ENCODE measurements at regions not wholly inside any gene's neighbourhood (a gene's known extent, or its start where the extent isn't known, plus 50 kb on each side); places are given as distances from the start of the nearest gene placed in this dataset.

DNA sequence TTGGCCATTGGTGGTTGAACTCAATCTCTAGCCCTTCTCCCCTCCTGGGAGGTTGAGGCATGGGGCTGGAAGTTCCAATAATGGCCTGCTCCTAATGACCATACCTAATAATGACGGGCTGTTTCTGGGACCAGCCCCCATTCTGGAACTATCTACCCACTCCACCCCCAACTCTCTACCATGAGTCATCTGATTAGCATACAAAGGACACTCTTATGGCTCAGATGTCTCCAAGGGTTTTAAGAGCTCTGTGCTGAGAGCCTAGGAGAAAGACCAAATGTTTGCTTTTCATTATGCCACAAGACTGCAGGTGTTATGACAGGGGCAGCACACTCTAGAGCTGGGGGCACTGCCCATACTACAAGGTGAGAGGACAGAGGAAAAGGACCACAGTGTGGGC is 137.0 kb upstream of the NCKAP5 start:
- TF ChIP-seq, protein P1, sequence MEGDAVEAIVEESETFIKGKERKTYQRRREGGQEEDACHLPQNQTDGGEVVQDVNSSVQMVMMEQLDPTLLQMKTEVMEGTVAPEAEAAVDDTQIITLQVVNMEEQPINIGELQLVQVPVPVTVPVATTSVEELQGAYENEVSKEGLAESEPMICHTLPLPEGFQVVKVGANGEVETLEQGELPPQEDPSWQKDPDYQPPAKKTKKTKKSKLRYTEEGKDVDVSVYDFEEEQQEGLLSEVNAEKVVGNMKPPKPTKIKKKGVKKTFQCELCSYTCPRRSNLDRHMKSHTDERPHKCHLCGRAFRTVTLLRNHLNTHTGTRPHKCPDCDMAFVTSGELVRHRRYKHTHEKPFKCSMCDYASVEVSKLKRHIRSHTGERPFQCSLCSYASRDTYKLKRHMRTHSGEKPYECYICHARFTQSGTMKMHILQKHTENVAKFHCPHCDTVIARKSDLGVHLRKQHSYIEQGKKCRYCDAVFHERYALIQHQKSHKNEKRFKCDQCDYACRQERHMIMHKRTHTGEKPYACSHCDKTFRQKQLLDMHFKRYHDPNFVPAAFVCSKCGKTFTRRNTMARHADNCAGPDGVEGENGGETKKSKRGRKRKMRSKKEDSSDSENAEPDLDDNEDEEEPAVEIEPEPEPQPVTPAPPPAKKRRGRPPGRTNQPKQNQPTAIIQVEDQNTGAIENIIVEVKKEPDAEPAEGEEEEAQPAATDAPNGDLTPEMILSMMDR (IDR thresholded peaks at IDR 0.05), result no peak
- no peaks in the 10 kb centered on the region; the same call in none of the 2 replicates for H3K27me3 Mint-ChIP-seq (ENCODE audit: insufficient read depth)
- no peak for DNase-seq
- H3K4me3 Mint-ChIP-seq, result no peak overlapping the region
- no peak overlapping the region; the same call in 1 of the 2 replicates for H3K27ac Mint-ChIP-seq
- peaks cover 20% of the 10 kb centered on the region for H3K4me1 Mint-ChIP-seq (ENCODE audit: low read depth)
- H3K36me3 Mint-ChIP-seq (ENCODE audit: low read depth), result peaks cover 12% of the 10 kb centered on the region
- H3K9me3 Mint-ChIP-seq, result peaks cover 10% of the 10 kb centered on the region

DNA sequence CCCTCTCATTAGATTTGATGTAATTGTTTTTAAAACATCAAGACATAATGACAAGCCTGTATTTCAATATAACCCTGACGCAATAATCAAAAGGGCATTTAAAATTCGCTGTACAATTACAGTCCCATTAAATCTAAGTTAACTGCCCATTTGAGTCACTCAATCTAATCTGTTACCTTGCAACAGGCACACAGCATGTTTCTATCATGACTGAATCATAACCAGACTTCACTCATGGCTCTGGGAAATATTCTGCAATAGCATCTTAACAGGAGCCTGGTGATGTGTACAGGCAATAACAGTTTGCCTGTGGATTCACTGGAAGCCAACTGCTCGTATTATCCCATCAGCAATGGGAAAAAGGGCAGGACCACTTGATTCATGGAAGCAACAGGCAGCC is 142.3 kb upstream of the NCKAP5 start:
- peaks cover 10% of the 10 kb centered on the region for H3K9me3 Mint-ChIP-seq
- peak; percentile 52 for DNase-seq
- H3K27me3 Mint-ChIP-seq (ENCODE audit: insufficient read depth), result 0 out of 2 replicates have a peak, but pooled peaks cover 2% of the 10 kb centered on the region
- no peak overlapping the region for H3K4me3 Mint-ChIP-seq
- H3K36me3 Mint-ChIP-seq (ENCODE audit: low read depth), result peaks cover 12% of the 10 kb centered on the region
- H3K27ac Mint-ChIP-seq, result no peak overlapping the region
- H3K4me1 Mint-ChIP-seq (ENCODE audit: low read depth), result peaks cover 48% of the 10 kb centered on the region
- TF ChIP-seq, protein P1 (IDR thresholded peaks at IDR 0.05), result no peak

DNA sequence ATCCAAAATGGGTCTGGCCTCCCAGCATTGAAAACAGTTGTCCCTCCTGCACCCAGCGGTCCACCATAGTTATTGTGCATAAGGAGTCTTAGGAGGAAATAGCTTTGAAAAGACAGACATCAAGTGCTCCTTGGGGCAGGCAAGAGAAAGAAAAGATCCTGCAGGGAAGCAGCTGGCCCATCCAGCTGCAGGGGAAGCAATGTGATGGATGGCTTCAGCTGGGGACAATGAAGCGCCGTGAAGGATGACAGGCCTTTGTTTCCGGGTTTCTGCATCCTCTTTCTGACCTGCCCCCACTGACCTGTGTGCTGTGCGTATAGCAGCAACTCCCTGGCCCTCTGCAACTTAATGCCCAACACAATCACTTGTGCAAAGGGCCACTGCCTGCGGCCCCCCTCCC is 142.9 kb upstream of the NCKAP5 start:
- peaks cover 42% of the 10 kb centered on the region for H3K4me1 Mint-ChIP-seq (ENCODE audit: low read depth)
- H3K4me3 Mint-ChIP-seq, result no peak overlapping the region
- H3K36me3 Mint-ChIP-seq (ENCODE audit: low read depth), result peaks cover 12% of the 10 kb centered on the region
- H3K9me3 Mint-ChIP-seq, result peaks cover 10% of the 10 kb centered on the region
- TF ChIP-seq, protein P1 (IDR thresholded peaks at IDR 0.05), result no peak
- 0 out of 2 replicates have a peak, but pooled peaks cover 2% of the 10 kb centered on the region for H3K27me3 Mint-ChIP-seq (ENCODE audit: insufficient read depth)
- no peak for DNase-seq
- no peak overlapping the region for H3K27ac Mint-ChIP-seq

DNA sequence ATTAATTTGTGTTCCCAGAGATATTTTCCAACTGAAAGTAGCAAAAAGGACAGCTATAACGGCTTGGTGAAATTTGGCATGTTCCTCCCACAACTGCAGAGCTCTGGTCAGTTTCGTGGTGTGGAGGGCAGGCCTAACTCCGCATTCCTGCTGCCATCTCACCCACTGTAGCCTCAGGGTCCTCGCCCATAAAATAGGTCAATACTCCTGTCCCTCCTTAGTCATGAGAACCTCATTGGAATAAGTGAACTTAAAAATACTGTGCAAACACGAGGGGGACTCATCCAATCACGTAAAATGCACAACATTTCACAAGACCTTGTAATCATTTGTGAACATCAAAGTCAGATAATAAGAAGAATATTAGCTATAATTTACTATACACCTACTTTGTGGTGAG is 143.5 kb upstream of the NCKAP5 start:
- peaks cover 12% of the 10 kb centered on the region for H3K36me3 Mint-ChIP-seq (ENCODE audit: low read depth)
- H3K9me3 Mint-ChIP-seq, result peaks cover 10% of the 10 kb centered on the region
- no peak for DNase-seq
- no peak overlapping the region for H3K4me3 Mint-ChIP-seq
- no peak overlapping the region for H3K27ac Mint-ChIP-seq
- TF ChIP-seq, protein P1 (IDR thresholded peaks at IDR 0.05), result no peak
- 0 out of 2 replicates have a peak, but pooled peaks cover 2% of the 10 kb centered on the region for H3K27me3 Mint-ChIP-seq (ENCODE audit: insufficient read depth)
- peaks cover 41% of the 10 kb centered on the region for H3K4me1 Mint-ChIP-seq (ENCODE audit: low read depth)

DNA sequence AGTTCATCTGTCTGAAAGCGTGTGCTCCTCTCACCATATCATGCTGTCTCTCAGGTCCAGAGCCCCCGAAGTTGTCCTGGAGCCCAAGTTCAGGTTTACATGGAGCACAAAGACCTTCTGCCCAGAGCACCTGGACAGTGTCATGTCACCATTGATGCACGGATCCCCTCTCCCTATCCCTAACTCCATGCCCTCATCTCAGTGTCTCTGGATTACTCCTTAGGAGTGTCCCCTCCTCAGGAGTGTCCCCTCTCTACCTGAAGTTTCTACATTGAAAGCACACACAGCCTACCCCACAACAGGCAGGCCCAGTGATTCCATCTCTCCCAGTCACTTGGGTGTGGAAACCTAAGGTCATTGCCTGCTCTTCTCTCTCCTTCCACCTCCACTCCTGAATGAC is 144.1 kb upstream of the NCKAP5 start:
- Mint-ChIP-seq H3K4me3 (no peak overlapping the region), H3K4me1 (ENCODE audit: low read depth) (peaks cover 45% of the 10 kb centered on the region), H3K36me3 (ENCODE audit: low read depth) (peaks cover 12% of the 10 kb centered on the region), H3K27me3 (ENCODE audit: insufficient read depth) (0 out of 2 replicates have a peak, but pooled peaks cover 2% of the 10 kb centered on the region), H3K9me3 (peaks cover 10% of the 10 kb centered on the region), H3K27ac (no peak overlapping the region)
- TF ChIP-seq, protein P1 (IDR thresholded peaks at IDR 0.05), result no peak
- no peak for DNase-seq
